Nephron (organoid): ENCODE measurements at regions not wholly inside any gene's neighbourhood (a gene's known extent, or its start where the extent isn't known, plus 50 kb on each side); places are given as distances from the start of the nearest gene placed in this dataset.

ENCODE experiments used
- H3K27ac Mint-ChIP-seq, 3 experiments: 2 replicates each; pipeline ENCODE4 v1.8.0; 2020; ENCODE audit warnings: mixed read lengths in 3 of 3, mild to moderate bottlenecking in 2 of 3, moderate library complexity in 1 of 3
- H3K27me3 Mint-ChIP-seq: 2 replicates; pipeline ENCODE4 v1.8.0; 2021; ENCODE audit warnings: low read depth, mild to moderate bottlenecking, moderate library complexity, mixed read lengths
- H3K36me3 Mint-ChIP-seq: 2 replicates; pipeline ENCODE4 v1.8.0; 2020; ENCODE audit warnings: low read depth, mixed read lengths
- H3K4me1 Mint-ChIP-seq: 2 replicates; pipeline ENCODE4 v1.8.0; 2020; ENCODE audit warnings: mixed read lengths
- H3K4me3 Mint-ChIP-seq, 3 experiments: 2 replicates each; pipeline ENCODE4 v1.8.0; 2020; ENCODE audit warnings: mild to moderate bottlenecking in 3 of 3, mixed read lengths in 3 of 3, moderate library complexity in 2 of 3
- H3K9me3 Mint-ChIP-seq: 2 replicates; pipeline ENCODE4 v1.8.0; 2020; ENCODE audit warnings: mixed read lengths
- CTCF ChIP-seq, 3 experiments: fragments of 200-600 bp; sonication (generic); IDR thresholded peaks; one replicate each; pipeline ENCODE4 v1.5.0; 2021; ENCODE audit warnings: antibody characterized with exemption in 3 of 3; ENCODE audit not compliant: unreplicated experiment in 3 of 3

- Mint-ChIP-seq H3K9me3 (no peaks in the 10 kb centered on the region), H3K4me1 (peaks cover 15% of the 10 kb centered on the region), H3K36me3 (peaks cover 25% of the 10 kb centered on the region), H3K27ac (peak overlapping the region; percentile 48 to 87 (median 85)), H3K4me3 (no peak overlapping the region), H3K27me3 (no peaks in the 10 kb centered on the region)
- TF ChIP-seq CTCF (IDR thresholded peaks at IDR 0.05; ENCODE audit: unreplicated experiment in 3 of 3): no peak
Observed at GRCh38 chr17:63171428-63172393, 205.7 kb downstream of the TANC2 start.

- Mint-ChIP-seq H3K9me3 (no peaks in the 10 kb centered on the region), H3K27me3 (no peaks in the 10 kb centered on the region), H3K4me3 (no peak overlapping the region)
Observed at GRCh38 chr17:63173450-63173849, 207.4 kb downstream of the TANC2 start.

GRCh38 chr17:63173903-63174302, 207.9 kb downstream of the TANC2 start:
- H3K4me1 Mint-ChIP-seq: peaks cover 15% of the 10 kb centered on the region
- H3K36me3 Mint-ChIP-seq: peaks cover 20% of the 10 kb centered on the region
- TF ChIP-seq CTCF (IDR thresholded peaks at IDR 0.05; ENCODE audit: unreplicated experiment in 3 of 3): no peak
- no peaks in the 10 kb centered on the region for H3K9me3 Mint-ChIP-seq
- no peaks in the 10 kb centered on the region for H3K27me3 Mint-ChIP-seq
- H3K27ac Mint-ChIP-seq: peak overlapping the region in 1 of 3 experiments; percentile 85
- no peak overlapping the region for H3K4me3 Mint-ChIP-seq

More at GRCh38 chr17:63173450-63173849, 207.4 kb downstream of the TANC2 start:
- TF ChIP-seq CTCF (IDR thresholded peaks at IDR 0.05; ENCODE audit: unreplicated experiment in 3 of 3): no peak
- Mint-ChIP-seq H3K36me3 (peaks cover 24% of the 10 kb centered on the region), H3K27ac (peak overlapping the region in 1 of 3 experiments; percentile 85), H3K4me1 (peaks cover 15% of the 10 kb centered on the region)

- Mint-ChIP-seq H3K4me1 (peaks cover 8% of the 10 kb centered on the region), H3K36me3 (peaks cover 31% of the 10 kb centered on the region), H3K27ac (no peak overlapping the region), H3K4me3 (no peak overlapping the region), H3K9me3 (no peaks in the 10 kb centered on the region), H3K27me3 (no peaks in the 10 kb centered on the region)
- no peak for TF ChIP-seq CTCF (IDR thresholded peaks at IDR 0.05; ENCODE audit: unreplicated experiment in 3 of 3)
Observed at GRCh38 chr17:63178530-63178929, 212.5 kb downstream of the TANC2 start.

GRCh38 chr17:63181856-63182255, 215.8 kb downstream of the TANC2 start:
- H3K4me3 Mint-ChIP-seq: no peak overlapping the region
- no peaks in the 10 kb centered on the region for H3K27me3 Mint-ChIP-seq
- peaks cover 28% of the 10 kb centered on the region for H3K36me3 Mint-ChIP-seq
- H3K4me1 Mint-ChIP-seq: no peaks in the 10 kb centered on the region
- H3K9me3 Mint-ChIP-seq: no peaks in the 10 kb centered on the region
- H3K27ac Mint-ChIP-seq: no peak overlapping the region
- TF ChIP-seq CTCF (IDR thresholded peaks at IDR 0.05; ENCODE audit: unreplicated experiment in 3 of 3): no peak
